ENCODE measurements at regions not wholly inside any gene's neighbourhood (a gene's known extent, or its start where the extent isn't known, plus 50 kb on each side); places are given as distances from the start of the nearest gene placed in this dataset.

GRCh38 chr6:113330636-113330946, 526.6 kb upstream of the MARCKS start:
- Histone ChIP-seq H3K4me1 (ENCODE audit: insufficient read depth, low read length) (peaks cover 7% of the 10 kb centered on the region), H3K4me2 (ENCODE audit: low read length) (no peak overlapping the region), H3K79me2 (ENCODE audit: insufficient read depth, low read length) (no peaks in the 10 kb centered on the region), H4K20me1 (ENCODE audit: insufficient read depth, low read length) (no peaks in the 10 kb centered on the region), H3K27ac (ENCODE audit: low read depth, low read length) (no peak overlapping the region), H3K9me3 (ENCODE audit: insufficient read depth, low read depth, low read length) (no peaks in the 10 kb centered on the region), H3K27me3 (ENCODE audit: insufficient read depth, low read length) (no peaks in the 10 kb centered on the region), H3K4me3 (ENCODE audit: insufficient read depth, low read depth, low read length) (no peak overlapping the region), H3K9ac (ENCODE audit: low read length) (no peak overlapping the region), H3K36me3 (ENCODE audit: insufficient read depth, low read length) (no peaks in the 10 kb centered on the region), H2AFZ (ENCODE audit: low read depth, low read length) (no peak overlapping the region)
- H3K9me3 Mint-ChIP-seq (ENCODE audit: unreplicated experiment) = no peaks in the 10 kb centered on the region
- H3K4me1 Mint-ChIP-seq (ENCODE audit: low read depth, unreplicated experiment) = peaks cover 13% of the 10 kb centered on the region
- FAIRE-seq = no peak
- H3K4me3 Mint-ChIP-seq (ENCODE audit: unreplicated experiment) = no peak overlapping the region
- H3K27ac Mint-ChIP-seq (ENCODE audit: unreplicated experiment) = no peak overlapping the region
- DNase-seq (ENCODE audit: low read depth) = no peak
- no peaks in the 10 kb centered on the region for H3K27me3 Mint-ChIP-seq (ENCODE audit: low read depth, unreplicated experiment)
- H3K36me3 Mint-ChIP-seq (ENCODE audit: low read depth, unreplicated experiment) = no peaks in the 10 kb centered on the region
- TF ChIP-seq EZH2 (IDR thresholded peaks at IDR 0.05; ENCODE audit: insufficient read depth, low read length) = no peak
- no peak for TF ChIP-seq CTCF (IDR thresholded peaks at IDR 0.05; ENCODE audit: insufficient read depth, low read depth, low read length)

DNA sequence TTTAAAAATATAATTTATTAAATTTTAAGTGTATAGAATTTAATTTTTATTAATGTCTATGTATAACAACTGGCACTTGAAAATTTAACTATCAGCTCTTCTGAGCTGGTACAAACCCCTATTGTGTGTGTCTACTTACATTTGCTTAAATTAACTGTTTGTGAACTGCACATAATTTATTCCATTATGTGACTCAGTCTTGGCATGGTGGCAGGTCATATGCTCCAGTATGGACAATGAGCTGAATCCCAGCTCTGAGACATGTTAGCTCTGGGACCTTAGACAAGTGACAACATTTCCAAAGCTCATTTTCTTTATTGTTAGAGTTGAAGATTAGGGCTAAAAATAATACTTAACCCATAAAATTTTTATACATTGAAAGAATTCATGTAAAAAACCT, 526.1 kb upstream of the MARCKS start:
- no peaks in the 10 kb centered on the region for H3K27me3 Mint-ChIP-seq (ENCODE audit: low read depth, unreplicated experiment)
- peaks cover 13% of the 10 kb centered on the region for H3K4me1 Mint-ChIP-seq (ENCODE audit: low read depth, unreplicated experiment)
- TF ChIP-seq EZH2 (IDR thresholded peaks at IDR 0.05; ENCODE audit: insufficient read depth, low read length) = no peak
- no peak for TF ChIP-seq CTCF (IDR thresholded peaks at IDR 0.05; ENCODE audit: insufficient read depth, low read depth, low read length)
- Histone ChIP-seq H3K4me1 (ENCODE audit: insufficient read depth, low read length) (peaks cover 7% of the 10 kb centered on the region), H3K9ac (ENCODE audit: low read length) (no peak overlapping the region), H3K79me2 (ENCODE audit: insufficient read depth, low read length) (no peaks in the 10 kb centered on the region), H3K27ac (ENCODE audit: low read depth, low read length) (no peak overlapping the region), H3K9me3 (ENCODE audit: insufficient read depth, low read depth, low read length) (no peaks in the 10 kb centered on the region), H3K4me2 (ENCODE audit: low read length) (no peak overlapping the region), H3K27me3 (ENCODE audit: insufficient read depth, low read length) (no peaks in the 10 kb centered on the region), H3K36me3 (ENCODE audit: insufficient read depth, low read length) (no peaks in the 10 kb centered on the region), H4K20me1 (ENCODE audit: insufficient read depth, low read length) (no peaks in the 10 kb centered on the region), H3K4me3 (ENCODE audit: insufficient read depth, low read depth, low read length) (no peak overlapping the region), H2AFZ (ENCODE audit: low read depth, low read length) (no peak overlapping the region)
- FAIRE-seq = no peak
- H3K36me3 Mint-ChIP-seq (ENCODE audit: low read depth, unreplicated experiment) = no peaks in the 10 kb centered on the region
- DNase-seq (ENCODE audit: low read depth) = no peak
- no peaks in the 10 kb centered on the region for H3K9me3 Mint-ChIP-seq (ENCODE audit: unreplicated experiment)
- no peak overlapping the region for H3K4me3 Mint-ChIP-seq (ENCODE audit: unreplicated experiment)
- no peak overlapping the region for H3K27ac Mint-ChIP-seq (ENCODE audit: unreplicated experiment)

- H3K9me3 ChIP-seq (ENCODE audit: insufficient read depth, low read depth, low read length) = no peaks in the 10 kb centered on the region
- H3K4me2 ChIP-seq (ENCODE audit: low read length) = no peak overlapping the region
- TF ChIP-seq CTCF (IDR thresholded peaks at IDR 0.05; ENCODE audit: insufficient read depth, low read depth, low read length) (no peak), EZH2 (IDR thresholded peaks at IDR 0.05; ENCODE audit: insufficient read depth, low read length) (no peak)
- no peaks in the 10 kb centered on the region for H3K27me3 ChIP-seq (ENCODE audit: insufficient read depth, low read length)
- no peaks in the 10 kb centered on the region for H3K4me1 ChIP-seq (ENCODE audit: insufficient read depth, low read length)
- H3K79me2 ChIP-seq (ENCODE audit: insufficient read depth, low read length) = no peaks in the 10 kb centered on the region
- no peak overlapping the region for H3K4me3 Mint-ChIP-seq (ENCODE audit: unreplicated experiment)
- no peak overlapping the region for H3K27ac Mint-ChIP-seq (ENCODE audit: unreplicated experiment)
- H3K4me1 Mint-ChIP-seq (ENCODE audit: low read depth, unreplicated experiment) = peaks cover 7% of the 10 kb centered on the region
- H2AFZ ChIP-seq (ENCODE audit: low read depth, low read length) = no peak overlapping the region
- no peaks in the 10 kb centered on the region for H3K9me3 Mint-ChIP-seq (ENCODE audit: unreplicated experiment)
- no peak overlapping the region for H3K27ac ChIP-seq (ENCODE audit: low read depth, low read length)
- no peak overlapping the region for H3K9ac ChIP-seq (ENCODE audit: low read length)
- no peaks in the 10 kb centered on the region for H3K27me3 Mint-ChIP-seq (ENCODE audit: low read depth, unreplicated experiment)
- DNase-seq (ENCODE audit: low read depth) = no peak
- no peaks in the 10 kb centered on the region for H3K36me3 ChIP-seq (ENCODE audit: insufficient read depth, low read length)
- no peaks in the 10 kb centered on the region for H3K36me3 Mint-ChIP-seq (ENCODE audit: low read depth, unreplicated experiment)
- H4K20me1 ChIP-seq (ENCODE audit: insufficient read depth, low read length) = no peaks in the 10 kb centered on the region
- H3K4me3 ChIP-seq (ENCODE audit: insufficient read depth, low read depth, low read length) = no peak overlapping the region
- no peak for FAIRE-seq
These were observed 518.5 kb upstream of the MARCKS start for GRCh38 chr6:113338644-113339043.
